AML-193 (cell line): ENCODE measurements at regions not wholly inside any gene's neighbourhood (a gene's known extent, or its start where the extent isn't known, plus 50 kb on each side); places are given as distances from the start of the nearest gene placed in this dataset.
A peak's percentile ranks its signal among the peaks of the same experiment; 100 is the strongest.

Source experiments
- DNase-seq, 2 experiments: peaks; one replicate each; lab custom pipeline; 2025; lab: John Stamatoyannopoulos, UW

- peak; percentile 73 to 77 for DNase-seq
Measured at GRCh38 chr6:10248378-10248843, 166.5 kb downstream of the TFAP2A start.

DNA sequence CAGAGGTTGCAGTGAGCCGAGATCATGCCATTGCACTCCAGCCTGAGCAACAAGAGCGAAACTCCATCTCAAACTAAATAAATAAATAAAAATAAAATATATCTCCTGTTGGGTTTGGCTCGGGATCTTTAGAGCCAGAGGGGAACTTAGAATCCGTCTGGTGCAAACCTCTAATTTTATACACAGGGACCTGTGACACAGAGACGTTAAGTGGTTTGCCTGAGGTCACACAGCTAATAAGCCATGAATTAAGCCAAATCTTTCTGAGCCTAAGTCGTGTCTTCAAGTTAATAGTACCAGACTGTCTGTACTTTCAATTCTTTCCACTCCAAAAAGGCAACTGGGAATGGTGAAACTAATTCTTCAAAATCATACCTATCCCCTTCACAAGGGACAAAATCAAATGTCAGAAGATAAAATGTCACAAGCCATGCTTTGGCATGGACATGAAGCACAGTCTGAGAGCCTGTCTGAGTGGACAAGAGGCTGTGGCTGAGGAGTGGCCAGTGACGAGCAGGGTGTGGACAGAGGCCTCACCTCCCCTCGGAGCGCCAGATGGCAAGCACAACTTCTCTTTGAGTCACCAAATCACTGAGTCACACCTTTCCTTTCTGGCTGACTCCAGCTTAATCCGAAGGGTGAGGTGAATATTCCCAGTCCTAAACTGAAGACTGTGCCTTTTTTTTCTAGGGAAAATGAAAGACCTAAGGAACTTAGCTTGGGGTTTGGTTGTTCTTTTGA is 177.4 kb downstream of the TFAP2A start:
- DNase-seq = no peak

GRCh38 chr6:10235344-10235743 is 179.5 kb downstream of the TFAP2A start:
- DNase-seq = no peak

- DNase-seq = no peak
Measured at GRCh38 chr6:10230531-10230930, 184.3 kb downstream of the TFAP2A start.

DNA sequence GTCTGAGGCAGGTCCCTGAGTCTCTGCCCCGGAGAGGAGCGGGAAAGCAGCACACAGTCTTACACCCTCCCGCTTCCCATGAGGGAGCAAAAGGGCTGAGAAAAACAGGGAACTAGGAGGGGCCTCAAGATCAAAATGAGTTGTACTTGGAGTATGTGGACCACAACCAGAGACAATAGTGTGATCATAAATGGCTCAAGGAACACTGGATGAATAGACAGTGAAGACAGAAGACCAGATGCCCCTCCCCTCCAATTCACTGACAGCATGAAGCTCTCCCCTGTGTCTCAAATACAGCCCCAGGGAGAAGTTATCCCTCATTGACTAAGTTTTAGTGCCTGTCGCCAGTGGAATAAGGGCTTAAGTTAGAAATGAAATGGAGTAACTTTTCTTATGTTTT is 191.0 kb downstream of the TFAP2A start:
- no peak for DNase-seq

DNA sequence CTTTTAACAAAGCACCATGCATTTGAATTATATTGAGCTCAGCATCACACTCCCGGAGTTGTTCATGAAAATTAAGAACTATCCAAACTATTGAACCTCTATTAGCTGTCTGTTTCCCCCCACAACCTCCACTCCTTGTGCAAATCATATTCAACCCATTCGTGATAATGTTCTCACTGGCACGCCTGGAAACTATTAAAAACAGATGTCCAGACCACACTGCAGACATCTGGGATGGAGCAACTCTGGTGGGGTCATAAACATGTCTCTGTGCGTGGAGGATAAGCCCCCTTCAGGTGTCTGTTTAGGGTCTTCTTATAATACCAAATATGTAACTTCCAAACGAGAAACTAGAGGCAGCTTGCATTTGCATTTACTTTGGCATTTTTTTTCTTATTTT is 193.7 kb downstream of the TFAP2A start:
- no peak for DNase-seq

GRCh38 chr6:10219510-10219909 is 195.4 kb downstream of the TFAP2A start:
- peak; percentile 29 to 36 for DNase-seq

- DNase-seq = no peak
Measured at GRCh38 chr6:10217111-10217510, 197.8 kb downstream of the TFAP2A start.

DNA sequence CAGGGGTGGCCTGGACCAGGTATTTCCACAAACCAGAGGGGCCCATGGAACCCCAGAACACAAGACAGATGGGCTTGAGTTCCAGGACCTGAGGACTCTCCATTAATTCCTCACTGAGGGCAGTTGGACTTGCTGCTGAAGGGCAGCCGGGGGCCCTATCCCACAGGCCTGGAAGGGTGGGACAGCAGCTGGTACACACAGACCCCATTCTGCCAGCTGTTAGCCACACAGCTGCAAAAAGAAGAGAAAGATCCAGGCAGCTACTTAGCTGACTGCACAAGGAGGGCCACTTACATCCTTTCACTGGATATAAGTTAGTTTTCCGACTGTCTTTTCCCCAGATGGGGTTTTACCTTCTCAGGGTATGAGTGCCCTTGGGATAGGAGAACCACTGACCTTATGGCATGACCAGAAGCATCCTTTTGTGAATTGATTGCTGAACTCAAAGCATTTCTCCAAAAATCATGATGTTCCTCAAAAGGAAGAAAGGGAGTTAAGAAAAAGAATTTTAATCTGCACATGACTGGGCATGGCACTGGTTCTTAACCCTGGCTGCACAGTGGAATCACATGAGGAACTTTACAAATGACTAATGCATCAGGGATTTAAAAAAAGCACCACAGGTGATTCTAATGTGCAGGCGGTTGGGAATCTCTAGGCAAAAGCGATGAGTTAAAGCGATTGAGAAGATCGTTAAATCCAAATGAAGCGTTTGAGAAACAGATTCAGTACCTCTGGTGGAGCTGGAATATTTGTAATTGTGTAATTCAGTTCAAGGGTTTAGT is 199.4 kb downstream of the TFAP2A start:
- DNase-seq = no peak

DNA sequence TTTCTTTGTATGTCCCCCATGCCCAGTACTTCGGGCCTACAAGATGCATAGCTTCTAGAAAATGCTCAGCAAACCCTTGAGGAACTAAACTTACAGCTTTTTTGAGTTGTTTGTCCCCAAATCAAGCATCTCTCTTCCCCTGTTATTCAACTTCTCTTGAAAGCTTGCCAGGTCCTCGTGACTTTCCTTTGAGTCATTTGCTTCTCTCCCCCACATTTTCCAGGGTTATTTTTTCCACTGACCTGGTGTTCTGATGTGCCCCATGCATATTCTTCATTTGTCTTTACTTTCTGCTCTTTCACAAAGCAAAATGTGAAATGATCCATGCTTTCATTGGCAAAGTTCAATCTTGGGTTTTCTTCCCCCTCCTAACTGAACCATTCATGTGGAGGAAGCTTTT is 204.8 kb downstream of the TFAP2A start:
- no peak for DNase-seq

GRCh38 chr6:10205892-10206291 is 209.0 kb downstream of the TFAP2A start:
- DNase-seq = peak; percentile 95 to 96

DNA sequence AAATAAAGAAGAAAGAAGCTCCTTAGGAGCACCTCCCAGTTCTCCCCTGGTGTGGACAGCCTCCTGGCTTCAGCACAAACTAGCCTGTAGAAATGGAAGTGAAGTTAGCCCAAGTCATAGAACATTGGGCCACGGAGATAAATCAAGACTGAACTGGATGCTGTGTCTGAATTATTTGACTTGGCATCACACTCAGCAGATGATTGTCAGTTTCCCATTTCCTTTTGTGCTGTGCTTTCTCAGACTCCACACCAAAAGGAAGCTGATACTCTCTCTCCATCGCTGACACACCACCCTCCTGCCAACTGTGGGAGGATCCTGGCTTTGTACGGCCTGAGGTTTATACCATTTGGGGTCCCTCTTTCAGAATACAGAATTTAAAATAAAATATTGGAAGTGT is 209.8 kb downstream of the TFAP2A start:
- no peak for DNase-seq

DNA sequence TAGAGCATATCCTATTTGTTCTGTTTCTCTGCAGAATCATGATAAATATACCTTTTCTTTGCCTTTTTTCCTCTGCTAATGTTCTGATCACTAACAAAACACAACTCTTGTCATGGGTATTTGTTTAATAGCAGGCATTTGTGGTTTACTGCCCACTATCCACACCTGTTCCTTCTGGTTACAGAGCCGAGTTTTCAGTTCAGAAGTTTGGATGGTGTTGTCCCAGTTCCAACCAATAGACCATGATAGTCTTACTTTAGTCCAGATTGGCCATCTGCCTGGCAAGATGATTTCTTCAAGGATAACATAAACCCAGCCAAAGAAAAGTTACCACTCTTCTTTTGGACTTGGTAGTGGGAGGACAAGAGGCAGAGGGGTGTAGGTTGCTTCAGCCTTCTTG is 211.2 kb downstream of the TFAP2A start:
- no peak for DNase-seq

- DNase-seq = no peak
Measured at GRCh38 chr6:10202581-10202980, 212.3 kb downstream of the TFAP2A start.

DNA sequence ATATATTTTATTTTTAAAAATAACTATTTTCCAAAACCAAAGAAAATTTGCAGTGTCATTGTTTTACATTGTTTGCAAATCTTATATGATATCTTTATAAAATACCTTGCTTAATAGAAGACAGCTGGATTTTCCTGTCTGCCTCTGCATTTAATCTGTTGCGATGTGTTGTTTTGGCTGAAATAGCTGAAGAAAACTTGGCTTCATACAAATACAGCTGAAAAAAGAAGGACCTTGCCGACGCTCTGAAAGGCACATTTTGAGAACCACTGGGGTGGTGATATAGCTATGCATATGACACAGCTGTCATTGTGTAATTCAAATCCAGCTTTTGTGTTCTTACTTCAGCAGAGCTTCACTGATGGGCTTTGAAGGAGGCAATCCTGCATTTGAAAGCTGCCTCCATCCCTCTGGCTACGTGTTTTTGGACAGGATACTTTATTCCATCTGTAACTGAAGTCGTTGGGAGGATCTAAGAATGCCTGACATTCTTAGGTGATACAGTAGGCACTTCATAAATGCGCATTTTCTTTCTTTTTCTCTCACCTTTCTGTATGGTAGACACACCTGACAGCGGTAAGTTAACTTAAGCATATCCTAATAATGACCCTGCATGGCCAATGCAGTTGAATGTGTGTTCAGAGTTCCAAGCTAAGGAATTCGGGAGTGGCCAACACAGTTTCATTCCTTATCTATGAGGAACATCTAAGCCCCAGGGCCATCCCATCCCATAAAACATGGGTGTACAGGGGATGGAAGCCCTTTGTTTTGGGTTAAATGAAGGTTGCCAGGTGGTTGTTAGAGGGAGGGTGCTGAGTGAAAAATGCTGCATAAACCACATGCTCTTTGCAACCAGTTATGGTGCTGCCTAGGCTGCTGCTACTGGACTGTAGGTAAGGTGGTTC is 213.0 kb downstream of the TFAP2A start:
- no peak for DNase-seq

DNA sequence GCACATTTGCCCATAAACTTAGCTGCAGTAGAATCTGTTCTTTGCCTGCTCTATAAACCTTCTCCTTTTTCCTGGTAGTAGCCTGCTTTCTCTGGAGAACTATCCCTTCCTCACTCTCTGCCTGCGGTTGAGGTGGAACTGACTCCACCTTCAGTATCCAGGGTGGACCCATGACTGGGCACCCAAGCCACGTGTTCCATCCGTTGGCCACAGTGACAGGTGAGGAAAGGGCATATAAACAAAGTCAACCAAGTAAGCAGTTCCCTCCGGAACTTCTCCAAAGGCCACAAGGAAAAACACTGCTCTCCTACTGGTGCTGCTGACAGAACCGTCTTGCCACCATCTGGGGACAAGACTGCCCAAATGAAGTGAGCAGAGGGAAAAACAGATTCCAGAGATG is 218.8 kb downstream of the TFAP2A start:
- DNase-seq = no peak

DNA sequence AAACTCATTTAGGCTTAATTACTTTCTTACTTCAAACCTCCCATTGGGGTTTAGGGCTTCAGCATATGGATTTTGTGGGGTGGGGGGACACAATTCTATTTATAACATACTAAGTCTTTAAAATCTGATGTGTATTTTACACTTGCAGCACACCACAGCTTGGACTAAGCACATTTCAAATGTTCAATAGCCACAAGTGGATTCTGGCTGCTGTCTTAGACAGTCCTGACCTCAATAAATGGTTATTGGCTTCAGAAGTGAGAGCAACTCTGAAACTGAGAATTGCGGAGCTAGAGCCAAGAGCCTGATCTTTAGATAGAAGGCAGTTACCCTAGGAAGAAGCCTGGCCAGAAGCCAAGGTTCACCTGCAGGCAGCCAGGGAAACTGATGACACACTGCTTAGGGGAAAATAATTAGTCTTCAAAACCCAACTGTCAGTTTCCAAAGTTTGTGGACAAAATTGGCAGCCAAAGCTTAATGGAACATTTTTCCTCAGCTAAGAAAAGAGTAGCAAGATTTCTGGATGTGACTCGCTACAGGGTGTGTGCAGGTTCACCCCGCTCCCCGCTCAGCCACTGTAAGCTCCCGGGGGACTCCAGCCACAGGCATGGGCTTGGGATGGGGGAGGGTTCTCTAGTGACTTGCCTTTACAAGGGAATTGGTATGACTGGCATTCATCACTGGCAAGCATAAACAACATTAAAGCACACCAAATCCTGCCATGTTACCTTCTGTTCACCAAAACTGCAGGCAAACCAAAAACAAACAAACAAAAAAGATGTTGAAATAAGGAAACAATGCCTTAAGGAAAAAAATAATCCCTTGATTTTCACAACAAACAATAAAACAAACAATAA is 219.8 kb downstream of the TFAP2A start:
- no peak for DNase-seq

GRCh38 chr6:10193321-10193720 is 221.6 kb downstream of the TFAP2A start:
- DNase-seq = no peak

- no peak for DNase-seq
Measured at GRCh38 chr6:10190042-10190441, 224.8 kb downstream of the TFAP2A start.

GRCh38 chr6:10184371-10185227 is 230.3 kb downstream of the TFAP2A start:
- peak in 1 of 2 experiments; percentile 34 for DNase-seq
